Astrocyte (in vitro differentiated cells and primary cell): ENCODE measurements at regions not wholly inside any gene's neighbourhood (a gene's known extent, or its start where the extent isn't known, plus 50 kb on each side); places are given as distances from the start of the nearest gene placed in this dataset.

Experiments
- DNase-seq: peaks from one replicate; pipeline ENCODE4 v3.0.0-alpha.2; 2010; ENCODE audit warnings: low read depth
- FAIRE-seq: peaks from 2 replicates; lab custom pipeline; 2011; peaks lifted over from hg19 to GRCh38; lab: Jason Lieb, UNC
- H2AFZ ChIP-seq: 2 replicates; pipeline ENCODE4 v1.6.0; 2012; ENCODE audit warnings: low read depth, low read length, inconsistent platforms
- H3K27ac ChIP-seq: 2 replicates; pipeline ENCODE4 v1.5.1; 2011; ENCODE audit warnings: low read depth, low read length, inconsistent platforms
- H3K27me3 ChIP-seq: 2 replicates; pipeline ENCODE4 v1.6.0; 2011; ENCODE audit warnings: low read length, inconsistent platforms; ENCODE audit not compliant: insufficient read depth
- H3K36me3 ChIP-seq: 2 replicates; pipeline ENCODE4 v1.5.1; 2011; ENCODE audit warnings: low read length, inconsistent platforms; ENCODE audit not compliant: insufficient read depth
- H3K4me1 ChIP-seq: 2 replicates; pipeline ENCODE4 v1.5.1; 2011; ENCODE audit warnings: low read length, inconsistent platforms; ENCODE audit not compliant: insufficient read depth
- H3K4me2 ChIP-seq: 2 replicates; pipeline ENCODE4 v1.6.0; 2012; ENCODE audit warnings: low read length, inconsistent platforms
- H3K4me3 ChIP-seq: 2 replicates; pipeline ENCODE4 v1.5.1; 2011; ENCODE audit warnings: low read depth, mild to moderate bottlenecking, low read length, inconsistent platforms; ENCODE audit not compliant: insufficient read depth
- H3K79me2 ChIP-seq: 2 replicates; pipeline ENCODE4 v1.6.0; 2012; ENCODE audit warnings: mild to moderate bottlenecking, low read length, inconsistent platforms; ENCODE audit not compliant: insufficient read depth
- H3K9ac ChIP-seq: 2 replicates; pipeline ENCODE4 v1.6.0; 2012; ENCODE audit warnings: mild to moderate bottlenecking, low read length, inconsistent platforms
- H3K9me3 ChIP-seq: 2 replicates; pipeline ENCODE4 v1.5.1; 2012; ENCODE audit warnings: low read depth, mild to moderate bottlenecking, low read length, inconsistent platforms; ENCODE audit not compliant: insufficient read depth
- H4K20me1 ChIP-seq: 2 replicates; pipeline ENCODE4 v1.6.0; 2012; ENCODE audit warnings: low read length, inconsistent platforms; ENCODE audit not compliant: insufficient read depth
- H3K27ac Mint-ChIP-seq: one replicate; pipeline ENCODE4 v1.8.0; 2021; ENCODE audit warnings: mild to moderate bottlenecking, mixed read lengths; ENCODE audit not compliant: unreplicated experiment
- H3K27me3 Mint-ChIP-seq: one replicate; pipeline ENCODE4 v1.8.0; 2021; ENCODE audit warnings: low read depth, mixed read lengths; ENCODE audit not compliant: unreplicated experiment
- H3K36me3 Mint-ChIP-seq: one replicate; pipeline ENCODE4 v1.8.0; 2021; ENCODE audit warnings: low read depth, mixed read lengths; ENCODE audit not compliant: unreplicated experiment
- H3K4me1 Mint-ChIP-seq: one replicate; pipeline ENCODE4 v1.8.0; 2021; ENCODE audit warnings: low read depth, mixed read lengths; ENCODE audit not compliant: unreplicated experiment
- H3K4me3 Mint-ChIP-seq: one replicate; pipeline ENCODE4 v1.8.0; 2021; ENCODE audit warnings: mild to moderate bottlenecking, moderate library complexity, mixed read lengths; ENCODE audit not compliant: unreplicated experiment
- H3K9me3 Mint-ChIP-seq: one replicate; pipeline ENCODE4 v1.8.0; 2021; ENCODE audit warnings: mild to moderate bottlenecking, mixed read lengths; ENCODE audit not compliant: unreplicated experiment
- CTCF ChIP-seq: IDR thresholded peaks from 2 replicates; pipeline ENCODE4 v1.5.1; 2011; ENCODE audit warnings: low read depth, mild to moderate bottlenecking, inconsistent platforms, low read length, moderate library complexity; ENCODE audit not compliant: insufficient read depth
- EZH2 ChIP-seq: IDR thresholded peaks from 2 replicates; pipeline ENCODE4 v1.6.1; 2012; ENCODE audit warnings: mild to moderate bottlenecking, low read length, inconsistent platforms; ENCODE audit not compliant: insufficient read depth

GRCh38 chr5:167414611-167415010 is 876.8 kb upstream of the WWC1 start:
- H3K27ac Mint-ChIP-seq: no peak overlapping the region
- H3K4me3 Mint-ChIP-seq: no peak overlapping the region
- no peaks in the 10 kb centered on the region for H3K79me2 ChIP-seq

GRCh38 chr5:167415779-167416746 is 875.4 kb upstream of the WWC1 start:
- H3K36me3 Mint-ChIP-seq: no peaks in the 10 kb centered on the region
- H3K4me1 Mint-ChIP-seq: no peaks in the 10 kb centered on the region
- no peak for TF ChIP-seq EZH2
- no peak for TF ChIP-seq CTCF
- Histone ChIP-seq H3K4me2 (no peak overlapping the region), H3K36me3 (no peaks in the 10 kb centered on the region), H3K27ac (no peak overlapping the region), H3K9me3 (no peaks in the 10 kb centered on the region), H2AFZ (no peak overlapping the region), H3K4me1 (no peaks in the 10 kb centered on the region), H3K4me3 (no peak overlapping the region), H3K9ac (no peak overlapping the region), H3K79me2 (no peaks in the 10 kb centered on the region), H3K27me3 (no peaks in the 10 kb centered on the region), H4K20me1 (no peaks in the 10 kb centered on the region)
- H3K27ac Mint-ChIP-seq: no peak overlapping the region
- H3K27me3 Mint-ChIP-seq: no peaks in the 10 kb centered on the region
- no peak for DNase-seq
- FAIRE-seq: no peak
- no peaks in the 10 kb centered on the region for H3K9me3 Mint-ChIP-seq
- H3K4me3 Mint-ChIP-seq: no peak overlapping the region

More at GRCh38 chr5:167414611-167415010, 876.8 kb upstream of the WWC1 start:
- Histone ChIP-seq H3K4me2 (no peak overlapping the region), H3K36me3 (no peaks in the 10 kb centered on the region), H3K4me1 (no peaks in the 10 kb centered on the region), H2AFZ (no peak overlapping the region), H3K27me3 (no peaks in the 10 kb centered on the region), H3K27ac (no peak overlapping the region), H3K9me3 (no peaks in the 10 kb centered on the region), H3K4me3 (no peak overlapping the region), H3K9ac (no peak overlapping the region), H4K20me1 (no peaks in the 10 kb centered on the region)
- DNase-seq (no peak), FAIRE-seq (no peak)
- Mint-ChIP-seq H3K27me3 (no peaks in the 10 kb centered on the region), H3K36me3 (no peaks in the 10 kb centered on the region), H3K9me3 (no peaks in the 10 kb centered on the region), H3K4me1 (no peaks in the 10 kb centered on the region)
- TF ChIP-seq CTCF (no peak), EZH2 (no peak)

GRCh38 chr5:167417662-167418061 is 873.8 kb upstream of the WWC1 start:
- Mint-ChIP-seq H3K4me3 (no peak overlapping the region), H3K36me3 (no peaks in the 10 kb centered on the region), H3K27ac (no peak overlapping the region), H3K27me3 (no peaks in the 10 kb centered on the region), H3K4me1 (no peaks in the 10 kb centered on the region), H3K9me3 (no peaks in the 10 kb centered on the region)
- H3K27ac ChIP-seq: no peak overlapping the region
- TF ChIP-seq CTCF: no peak
- no peak for TF ChIP-seq EZH2
- H3K4me2 ChIP-seq: no peak overlapping the region
- no peaks in the 10 kb centered on the region for H3K27me3 ChIP-seq
- no peak for FAIRE-seq
- no peak overlapping the region for H3K9ac ChIP-seq
- no peak overlapping the region for H2AFZ ChIP-seq
- no peaks in the 10 kb centered on the region for H4K20me1 ChIP-seq
- H3K4me1 ChIP-seq: no peaks in the 10 kb centered on the region
- no peak overlapping the region for H3K4me3 ChIP-seq
- no peaks in the 10 kb centered on the region for H3K9me3 ChIP-seq
- DNase-seq: no peak
- H3K79me2 ChIP-seq: no peaks in the 10 kb centered on the region
- no peaks in the 10 kb centered on the region for H3K36me3 ChIP-seq
